Astrocyte (in vitro differentiated cells and primary cell): ENCODE measurements at regions not wholly inside any gene's neighbourhood (a gene's known extent, or its start where the extent isn't known, plus 50 kb on each side); places are given as distances from the start of the nearest gene placed in this dataset.

Experiments used
- DNase-seq: peaks from one replicate; pipeline ENCODE4 v3.0.0-alpha.2; 2010; ENCODE audit warnings: low read depth
- FAIRE-seq: peaks from 2 replicates; lab custom pipeline; 2011; peaks lifted over from hg19 to GRCh38; lab: Jason Lieb, UNC
- H2AFZ ChIP-seq: 2 replicates; pipeline ENCODE4 v1.6.0; 2012; ENCODE audit warnings: low read depth, low read length, inconsistent platforms
- H3K27ac ChIP-seq: 2 replicates; pipeline ENCODE4 v1.5.1; 2011; ENCODE audit warnings: low read depth, low read length, inconsistent platforms
- H3K27me3 ChIP-seq: 2 replicates; pipeline ENCODE4 v1.6.0; 2011; ENCODE audit warnings: low read length, inconsistent platforms; ENCODE audit not compliant: insufficient read depth
- H3K36me3 ChIP-seq: 2 replicates; pipeline ENCODE4 v1.5.1; 2011; ENCODE audit warnings: low read length, inconsistent platforms; ENCODE audit not compliant: insufficient read depth
- H3K4me1 ChIP-seq: 2 replicates; pipeline ENCODE4 v1.5.1; 2011; ENCODE audit warnings: low read length, inconsistent platforms; ENCODE audit not compliant: insufficient read depth
- H3K4me2 ChIP-seq: 2 replicates; pipeline ENCODE4 v1.6.0; 2012; ENCODE audit warnings: low read length, inconsistent platforms
- H3K4me3 ChIP-seq: 2 replicates; pipeline ENCODE4 v1.5.1; 2011; ENCODE audit warnings: low read depth, mild to moderate bottlenecking, low read length, inconsistent platforms; ENCODE audit not compliant: insufficient read depth
- H3K79me2 ChIP-seq: 2 replicates; pipeline ENCODE4 v1.6.0; 2012; ENCODE audit warnings: mild to moderate bottlenecking, low read length, inconsistent platforms; ENCODE audit not compliant: insufficient read depth
- H3K9ac ChIP-seq: 2 replicates; pipeline ENCODE4 v1.6.0; 2012; ENCODE audit warnings: mild to moderate bottlenecking, low read length, inconsistent platforms
- H3K9me3 ChIP-seq: 2 replicates; pipeline ENCODE4 v1.5.1; 2012; ENCODE audit warnings: low read depth, mild to moderate bottlenecking, low read length, inconsistent platforms; ENCODE audit not compliant: insufficient read depth
- H4K20me1 ChIP-seq: 2 replicates; pipeline ENCODE4 v1.6.0; 2012; ENCODE audit warnings: low read length, inconsistent platforms; ENCODE audit not compliant: insufficient read depth
- H3K27ac Mint-ChIP-seq: one replicate; pipeline ENCODE4 v1.8.0; 2021; ENCODE audit warnings: mild to moderate bottlenecking, mixed read lengths; ENCODE audit not compliant: unreplicated experiment
- H3K27me3 Mint-ChIP-seq: one replicate; pipeline ENCODE4 v1.8.0; 2021; ENCODE audit warnings: low read depth, mixed read lengths; ENCODE audit not compliant: unreplicated experiment
- H3K36me3 Mint-ChIP-seq: one replicate; pipeline ENCODE4 v1.8.0; 2021; ENCODE audit warnings: low read depth, mixed read lengths; ENCODE audit not compliant: unreplicated experiment
- H3K4me1 Mint-ChIP-seq: one replicate; pipeline ENCODE4 v1.8.0; 2021; ENCODE audit warnings: low read depth, mixed read lengths; ENCODE audit not compliant: unreplicated experiment
- H3K4me3 Mint-ChIP-seq: one replicate; pipeline ENCODE4 v1.8.0; 2021; ENCODE audit warnings: mild to moderate bottlenecking, moderate library complexity, mixed read lengths; ENCODE audit not compliant: unreplicated experiment
- H3K9me3 Mint-ChIP-seq: one replicate; pipeline ENCODE4 v1.8.0; 2021; ENCODE audit warnings: mild to moderate bottlenecking, mixed read lengths; ENCODE audit not compliant: unreplicated experiment
- EZH2 ChIP-seq: IDR thresholded peaks from 2 replicates; pipeline ENCODE4 v1.6.1; 2012; ENCODE audit warnings: mild to moderate bottlenecking, low read length, inconsistent platforms; ENCODE audit not compliant: insufficient read depth
- TF ChIP-seq, protein P1 (sequence below): IDR thresholded peaks from 2 replicates; pipeline ENCODE4 v1.5.1; 2011; ENCODE audit warnings: low read depth, mild to moderate bottlenecking, inconsistent platforms, low read length, moderate library complexity; ENCODE audit not compliant: insufficient read depth

DNA sequence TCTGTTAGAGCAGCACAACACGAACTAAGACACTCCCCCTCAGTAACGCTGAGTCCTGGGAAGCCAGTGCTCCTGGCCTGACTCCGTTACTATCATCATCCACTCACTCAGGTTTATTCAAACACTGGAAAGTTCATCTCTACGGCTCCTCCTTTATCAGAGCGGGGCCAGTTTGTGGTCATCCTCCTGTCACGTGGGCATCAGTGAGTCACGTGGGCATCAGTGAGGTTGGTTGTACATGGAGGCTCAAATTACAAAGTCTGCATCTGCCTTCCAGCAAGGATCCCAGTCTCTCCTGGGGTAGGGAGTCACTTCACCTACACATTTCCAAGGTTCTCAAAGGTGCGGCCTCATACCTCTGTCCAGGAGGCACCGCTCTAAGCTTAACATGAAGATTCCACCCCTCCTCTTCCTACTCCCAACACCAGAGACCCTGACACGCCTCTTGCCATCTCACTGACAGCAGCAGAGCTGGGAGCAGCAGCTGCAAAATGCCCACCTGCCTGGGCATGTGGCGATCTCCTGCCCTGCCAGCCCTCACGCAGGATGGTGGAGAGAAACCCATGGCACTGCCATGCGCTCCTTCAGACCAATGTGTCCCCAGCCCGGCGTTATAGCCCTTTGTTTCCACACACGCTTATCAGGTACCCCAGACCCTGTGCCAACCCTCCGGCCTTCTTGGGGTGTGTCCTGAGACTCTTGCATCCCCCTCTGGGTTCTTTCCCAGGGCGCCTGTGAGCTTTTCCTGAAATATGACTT lies 99.2 kb upstream of the PTPRM start:
- no peak overlapping the region for H3K27ac ChIP-seq
- Mint-ChIP-seq H3K4me3 (no peak overlapping the region), H3K36me3 (no peaks in the 10 kb centered on the region), H3K4me1 (no peaks in the 10 kb centered on the region), H3K27ac (no peak overlapping the region), H3K9me3 (no peaks in the 10 kb centered on the region), H3K27me3 (peaks cover 34% of the 10 kb centered on the region)
- H3K4me3 ChIP-seq: no peak overlapping the region
- no peak overlapping the region for H3K9ac ChIP-seq
- H3K36me3 ChIP-seq: no peaks in the 10 kb centered on the region
- no peaks in the 10 kb centered on the region for H3K27me3 ChIP-seq
- H3K79me2 ChIP-seq: no peaks in the 10 kb centered on the region
- FAIRE-seq: no peak
- H3K4me2 ChIP-seq: no peak overlapping the region
- no peaks in the 10 kb centered on the region for H3K9me3 ChIP-seq
- no peaks in the 10 kb centered on the region for H4K20me1 ChIP-seq
- no peak overlapping the region for H2AFZ ChIP-seq
- TF ChIP-seq, protein P1, sequence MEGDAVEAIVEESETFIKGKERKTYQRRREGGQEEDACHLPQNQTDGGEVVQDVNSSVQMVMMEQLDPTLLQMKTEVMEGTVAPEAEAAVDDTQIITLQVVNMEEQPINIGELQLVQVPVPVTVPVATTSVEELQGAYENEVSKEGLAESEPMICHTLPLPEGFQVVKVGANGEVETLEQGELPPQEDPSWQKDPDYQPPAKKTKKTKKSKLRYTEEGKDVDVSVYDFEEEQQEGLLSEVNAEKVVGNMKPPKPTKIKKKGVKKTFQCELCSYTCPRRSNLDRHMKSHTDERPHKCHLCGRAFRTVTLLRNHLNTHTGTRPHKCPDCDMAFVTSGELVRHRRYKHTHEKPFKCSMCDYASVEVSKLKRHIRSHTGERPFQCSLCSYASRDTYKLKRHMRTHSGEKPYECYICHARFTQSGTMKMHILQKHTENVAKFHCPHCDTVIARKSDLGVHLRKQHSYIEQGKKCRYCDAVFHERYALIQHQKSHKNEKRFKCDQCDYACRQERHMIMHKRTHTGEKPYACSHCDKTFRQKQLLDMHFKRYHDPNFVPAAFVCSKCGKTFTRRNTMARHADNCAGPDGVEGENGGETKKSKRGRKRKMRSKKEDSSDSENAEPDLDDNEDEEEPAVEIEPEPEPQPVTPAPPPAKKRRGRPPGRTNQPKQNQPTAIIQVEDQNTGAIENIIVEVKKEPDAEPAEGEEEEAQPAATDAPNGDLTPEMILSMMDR: no peak
- no peak for TF ChIP-seq EZH2
- no peak for DNase-seq
- H3K4me1 ChIP-seq: no peaks in the 10 kb centered on the region

DNA sequence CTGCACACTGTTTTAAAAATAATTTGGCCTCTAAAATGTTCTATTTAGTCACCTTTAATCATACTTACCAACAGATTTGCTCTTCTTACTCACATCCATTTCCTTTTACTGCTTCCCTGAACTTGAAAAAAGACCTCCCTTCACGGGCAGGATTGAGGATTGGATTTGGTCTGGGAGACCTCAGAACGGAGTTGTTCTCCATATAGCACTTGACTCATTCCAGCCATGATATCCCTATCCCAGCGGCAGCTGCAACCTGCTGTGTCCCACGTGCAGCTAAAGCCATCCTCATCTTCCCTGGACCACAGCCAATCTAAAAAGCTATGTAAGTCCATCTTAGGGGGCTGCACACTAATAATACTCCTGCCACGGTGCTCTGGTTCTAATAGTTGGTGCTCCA lies 97.0 kb upstream of the PTPRM start:
- Histone ChIP-seq H3K4me2 (no peak overlapping the region), H3K9ac (no peak overlapping the region), H4K20me1 (no peaks in the 10 kb centered on the region), H3K27me3 (peaks cover under 1% of the 10 kb centered on the region), H3K4me1 (no peaks in the 10 kb centered on the region), H2AFZ (no peak overlapping the region), H3K27ac (no peak overlapping the region), H3K36me3 (no peaks in the 10 kb centered on the region), H3K9me3 (no peaks in the 10 kb centered on the region), H3K4me3 (no peak overlapping the region), H3K79me2 (no peaks in the 10 kb centered on the region)
- no peaks in the 10 kb centered on the region for H3K9me3 Mint-ChIP-seq
- H3K27ac Mint-ChIP-seq: no peak overlapping the region
- no peak for DNase-seq
- no peaks in the 10 kb centered on the region for H3K4me1 Mint-ChIP-seq
- H3K27me3 Mint-ChIP-seq: peaks cover 29% of the 10 kb centered on the region
- H3K36me3 Mint-ChIP-seq: no peaks in the 10 kb centered on the region
- no peak overlapping the region for H3K4me3 Mint-ChIP-seq
- TF ChIP-seq EZH2: no peak
- TF ChIP-seq, protein P1: no peak
- no peak for FAIRE-seq

DNA sequence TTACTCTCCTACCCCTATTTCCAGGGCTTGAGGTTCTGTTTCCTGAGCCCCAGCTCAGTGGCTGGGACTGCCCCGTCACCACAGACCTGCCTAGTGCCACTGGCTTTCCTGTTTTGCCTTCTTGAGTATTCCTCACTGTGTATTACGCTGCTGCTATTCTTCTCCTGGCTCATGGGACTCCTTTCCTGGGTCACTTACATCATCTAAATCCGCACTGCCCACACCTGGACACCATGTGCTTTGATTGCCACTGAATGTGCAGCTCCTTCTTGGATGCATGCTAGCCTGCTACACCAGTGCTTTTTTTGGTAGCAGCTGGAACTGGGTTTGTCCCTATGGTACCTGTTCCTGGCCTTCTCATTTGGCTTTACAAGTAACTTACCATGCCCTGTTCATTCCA lies 96.6 kb upstream of the PTPRM start:
- Histone ChIP-seq H3K27me3 (peaks cover 2% of the 10 kb centered on the region), H3K4me3 (no peak overlapping the region), H3K79me2 (no peaks in the 10 kb centered on the region), H3K9ac (no peak overlapping the region), H3K27ac (no peak overlapping the region), H3K9me3 (no peaks in the 10 kb centered on the region), H3K4me2 (no peak overlapping the region), H4K20me1 (no peaks in the 10 kb centered on the region), H3K36me3 (no peaks in the 10 kb centered on the region), H3K4me1 (no peaks in the 10 kb centered on the region), H2AFZ (no peak overlapping the region)
- H3K27ac Mint-ChIP-seq: no peak overlapping the region
- H3K36me3 Mint-ChIP-seq: no peaks in the 10 kb centered on the region
- FAIRE-seq: no peak
- no peak overlapping the region for H3K4me3 Mint-ChIP-seq
- TF ChIP-seq EZH2: no peak
- TF ChIP-seq, protein P1: no peak
- H3K9me3 Mint-ChIP-seq: no peaks in the 10 kb centered on the region
- DNase-seq: no peak
- H3K4me1 Mint-ChIP-seq: no peaks in the 10 kb centered on the region
- peaks cover 26% of the 10 kb centered on the region for H3K27me3 Mint-ChIP-seq
